Middle frontal gyrus (tissue), 1 donor: ENCODE measurements at regions not wholly inside any gene's neighbourhood (a gene's known extent, or its start where the extent isn't known, plus 50 kb on each side); places are given as distances from the start of the nearest gene placed in this dataset.
"Not testable (repeated sequence)": the region's sequence is repeated elsewhere in the genome, so short reads cannot be mapped to it uniquely, and the experiment has no call there.

Experiments used
- DNase-seq: peaks from one replicate; pipeline ENCODE4 v3.0.0-alpha.2; 2015; ENCODE audit warnings: low spot score; ENCODE audit errors: extremely low spot score

DNA sequence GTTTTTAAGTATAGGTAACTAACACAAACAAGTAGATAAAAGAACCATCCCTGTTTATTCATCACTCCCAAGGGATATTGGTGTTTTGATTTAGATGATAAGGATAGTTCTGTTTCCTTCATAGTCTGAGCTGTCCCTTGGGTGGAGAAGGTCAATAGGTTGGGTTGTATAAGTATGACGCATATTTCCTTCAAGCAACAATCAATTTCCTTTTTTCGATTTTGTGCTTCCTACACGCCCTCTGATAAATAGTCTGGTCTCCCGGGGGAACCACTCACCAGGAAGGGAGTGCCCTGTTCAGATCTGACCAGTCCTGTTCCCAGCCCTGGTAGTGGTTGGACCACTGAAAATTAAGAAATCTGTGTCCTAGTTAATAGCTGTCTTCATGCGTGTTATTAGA lies 378.8 kb upstream of the FAR2 start:
- no peak for DNase-seq

GRCh38 chr12:28771968-28772367 lies 377.1 kb upstream of the FAR2 start:
- no peak for DNase-seq

DNA sequence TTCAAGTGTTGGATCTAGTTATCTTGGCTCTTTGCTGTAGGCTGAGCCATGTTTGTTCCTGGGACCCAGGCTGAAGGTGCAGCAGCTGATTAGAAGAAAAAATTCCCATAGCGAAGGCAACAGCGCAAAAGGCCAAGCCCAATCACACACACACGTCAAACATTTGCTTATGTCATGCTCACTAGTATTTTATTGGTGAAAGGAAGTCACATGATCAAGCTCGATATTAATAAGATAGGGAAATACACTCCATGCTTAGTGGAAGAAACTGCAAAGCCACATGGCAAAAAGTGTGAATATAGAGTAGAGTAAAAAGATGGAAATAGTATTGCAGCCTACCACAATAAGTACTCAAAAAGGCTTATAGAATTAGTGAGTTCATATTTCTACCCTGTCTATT lies 373.5 kb upstream of the FAR2 start:
- DNase-seq = no peak

DNA sequence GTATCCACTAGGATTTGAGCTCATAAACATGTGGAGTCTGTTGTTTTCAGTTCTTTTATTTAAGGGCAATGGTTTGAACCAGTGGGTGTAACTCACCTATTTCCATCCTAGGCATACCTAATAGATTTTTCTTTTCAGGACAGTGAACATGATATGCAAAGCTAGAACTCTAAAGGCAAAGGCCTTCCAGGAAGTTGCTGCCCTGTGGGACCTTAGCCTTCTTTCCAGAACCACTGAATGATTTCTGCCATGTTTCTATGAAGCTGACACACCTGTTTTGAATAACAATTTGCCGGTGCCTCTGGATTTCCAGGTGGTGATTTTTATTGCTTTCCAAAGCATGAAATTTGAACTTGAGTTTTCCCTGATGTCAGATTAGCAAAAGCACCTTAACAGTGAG lies 372.9 kb upstream of the FAR2 start:
- DNase-seq = no peak

- no peak for DNase-seq
Observed at GRCh38 chr12:28776913-28777422, 372.1 kb upstream of the FAR2 start.

GRCh38 chr12:28777603-28778365 lies 371.3 kb upstream of the FAR2 start:
- DNase-seq = no peak

DNA sequence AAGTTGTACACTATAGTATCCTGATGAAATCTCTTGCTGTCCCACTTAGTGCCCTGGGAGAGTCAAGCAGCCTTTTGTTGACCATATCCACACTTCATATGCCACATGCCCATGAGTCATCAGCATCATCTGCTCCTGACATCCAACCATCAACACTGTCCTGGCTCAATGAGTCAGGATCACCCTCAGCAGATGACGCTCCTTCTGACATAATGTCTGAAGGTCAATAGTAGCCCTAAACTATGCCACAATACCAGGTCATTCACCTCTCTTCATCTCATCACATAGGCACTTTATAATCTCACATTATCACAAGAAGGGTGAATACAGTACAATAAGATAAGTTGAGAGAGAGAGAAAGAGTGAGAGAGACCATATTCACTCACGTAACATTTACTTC lies 369.0 kb upstream of the FAR2 start:
- DNase-seq = no peak

GRCh38 chr12:28780960-28781359 lies 368.1 kb upstream of the FAR2 start:
- DNase-seq = no peak

DNA sequence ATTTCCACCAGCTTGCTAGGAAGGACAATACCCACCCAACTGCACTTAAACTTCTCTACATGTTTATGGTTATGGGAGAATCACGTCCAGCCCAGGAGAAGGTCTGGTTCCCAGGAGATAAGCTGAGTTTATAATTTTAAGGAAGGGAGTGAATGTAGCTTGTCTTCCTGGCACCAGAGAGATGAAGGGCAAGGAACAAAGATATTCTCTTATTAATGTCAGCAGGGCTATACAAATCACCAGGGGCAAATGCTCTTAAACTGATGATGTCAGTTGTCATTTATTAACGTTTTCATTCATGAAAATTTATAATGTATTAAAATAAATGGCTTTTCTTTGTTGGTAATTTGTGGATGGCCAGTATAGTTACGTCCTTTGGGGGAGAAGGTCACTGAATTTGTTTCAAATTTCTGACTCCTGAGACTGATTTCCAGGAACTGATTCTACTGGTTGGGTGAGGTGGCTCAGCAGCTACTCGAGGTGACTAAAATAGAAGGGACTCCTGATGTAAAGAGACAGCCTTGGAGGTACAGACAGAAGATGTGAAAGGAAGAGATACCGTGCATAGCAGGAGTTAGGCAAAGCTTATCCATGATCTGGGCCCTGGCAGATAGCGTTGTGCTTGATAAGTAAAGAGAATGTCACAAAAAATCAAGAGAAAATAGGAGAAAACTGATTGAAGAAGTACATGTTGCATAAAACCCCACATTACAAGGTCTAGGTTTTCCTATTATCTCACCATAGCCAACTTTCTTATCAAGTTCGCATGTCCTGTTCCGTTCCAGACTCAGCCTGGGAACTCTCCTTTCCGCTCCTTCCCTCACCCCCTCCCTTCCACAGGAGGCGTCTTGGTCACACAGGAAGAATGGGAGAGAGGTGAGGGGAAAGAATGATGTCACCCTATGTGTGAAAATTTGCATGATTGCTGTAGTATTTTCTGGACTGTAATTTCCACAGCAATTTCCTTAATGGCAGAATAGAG lies 367.1 kb upstream of the FAR2 start:
- DNase-seq = no peak

DNA sequence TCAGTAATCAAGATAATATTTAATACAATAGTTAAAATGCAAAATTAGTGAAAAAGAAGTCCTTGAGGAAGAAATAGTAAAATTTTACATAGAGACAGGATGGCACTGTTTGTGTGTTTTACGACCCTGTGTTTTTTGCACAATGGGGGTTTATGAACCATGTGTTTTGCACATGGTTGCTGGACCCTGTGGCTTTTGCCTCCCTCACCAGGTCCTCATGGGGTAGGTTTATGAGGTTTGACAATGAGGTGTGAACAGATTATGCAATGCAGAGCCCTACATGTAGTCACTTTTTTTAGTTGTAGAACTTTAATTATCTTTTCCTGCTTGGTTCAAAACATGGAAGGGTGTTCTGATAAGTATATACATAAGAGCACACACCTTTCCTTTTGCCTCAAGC lies 366.3 kb upstream of the FAR2 start:
- DNase-seq = no peak

DNA sequence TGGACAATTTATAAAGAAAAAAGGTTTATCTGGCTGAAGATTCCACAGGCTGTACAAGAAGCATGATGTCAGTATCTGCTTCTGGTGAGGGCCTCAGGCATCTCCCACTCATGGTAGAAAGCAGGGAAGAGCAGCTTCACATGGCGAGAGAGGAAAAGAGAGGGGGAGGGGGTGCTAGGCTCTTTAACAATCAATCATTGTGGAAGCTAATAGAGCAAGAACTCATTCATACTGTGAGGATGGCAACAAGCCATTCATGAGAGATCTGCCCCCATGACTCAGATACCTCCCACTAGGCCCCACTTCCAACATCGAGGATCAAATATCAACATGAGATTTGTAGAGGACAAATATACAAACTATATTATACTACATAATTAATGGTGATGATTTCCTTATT lies 361.9 kb upstream of the FAR2 start:
- peak; percentile 13 for DNase-seq

DNA sequence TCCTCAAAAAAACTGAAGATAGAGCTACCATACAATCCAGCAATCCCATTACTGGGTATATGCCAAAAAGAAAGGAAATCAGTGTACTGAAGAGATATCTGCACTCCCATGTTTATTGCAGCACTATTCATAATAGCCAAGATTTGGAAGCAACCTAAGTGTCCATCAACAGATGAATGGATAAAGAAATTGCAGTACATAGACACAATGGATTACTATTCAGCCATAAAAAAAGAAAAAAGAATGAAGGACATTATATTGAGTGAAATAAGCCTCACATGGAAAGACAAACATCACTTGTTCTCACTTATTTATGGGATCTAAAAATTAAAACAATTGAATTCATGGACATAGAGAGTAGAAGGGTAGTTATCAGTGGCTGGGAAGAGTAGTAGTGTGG lies 360.8 kb upstream of the FAR2 start:
- not testable (repeated sequence) for DNase-seq

- DNase-seq = no peak
Observed at GRCh38 chr12:28793581-28794151, 355.4 kb upstream of the FAR2 start.

GRCh38 chr12:28794211-28794610 lies 354.9 kb upstream of the FAR2 start:
- no peak for DNase-seq

DNA sequence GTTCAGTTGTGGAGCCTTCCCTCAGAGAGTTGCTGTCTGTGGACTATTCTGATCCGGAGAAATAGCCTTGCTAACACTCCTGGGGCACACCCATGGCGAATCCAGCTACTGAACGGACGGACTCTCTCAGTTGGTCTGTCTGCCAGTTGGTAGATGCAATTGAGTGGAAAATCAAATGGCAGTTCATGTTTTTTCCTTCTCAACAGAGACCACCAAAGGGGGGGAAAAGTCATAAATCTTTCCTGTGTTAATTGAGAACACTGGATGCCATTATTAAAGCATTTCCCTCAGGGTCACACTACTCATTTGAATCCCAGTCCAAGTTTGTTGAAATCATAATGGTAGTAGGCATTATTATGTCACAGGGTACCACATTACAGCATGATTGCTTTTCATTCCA lies 354.3 kb upstream of the FAR2 start:
- DNase-seq = no peak

DNA sequence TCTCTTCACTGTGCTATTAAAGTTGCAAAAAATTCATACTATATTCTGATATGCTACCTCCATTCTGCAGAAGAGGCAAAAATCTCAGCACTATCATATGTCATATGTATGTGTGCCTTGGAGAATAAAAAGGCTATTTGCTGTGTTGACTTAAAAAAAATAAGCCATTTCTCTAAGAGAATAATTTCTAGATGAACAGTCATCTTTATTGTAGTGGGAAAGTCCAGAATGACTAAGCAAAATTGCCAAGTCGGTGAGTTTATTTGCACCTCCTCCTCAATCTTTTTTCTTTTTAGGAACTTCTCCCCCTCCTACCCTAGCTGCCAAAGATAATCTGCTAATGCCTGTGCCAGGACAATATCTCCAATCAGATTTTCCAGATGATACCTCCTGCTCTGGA lies 353.8 kb upstream of the FAR2 start:
- no peak for DNase-seq

GRCh38 chr12:28799348-28799747 lies 349.7 kb upstream of the FAR2 start:
- DNase-seq = no peak

DNA sequence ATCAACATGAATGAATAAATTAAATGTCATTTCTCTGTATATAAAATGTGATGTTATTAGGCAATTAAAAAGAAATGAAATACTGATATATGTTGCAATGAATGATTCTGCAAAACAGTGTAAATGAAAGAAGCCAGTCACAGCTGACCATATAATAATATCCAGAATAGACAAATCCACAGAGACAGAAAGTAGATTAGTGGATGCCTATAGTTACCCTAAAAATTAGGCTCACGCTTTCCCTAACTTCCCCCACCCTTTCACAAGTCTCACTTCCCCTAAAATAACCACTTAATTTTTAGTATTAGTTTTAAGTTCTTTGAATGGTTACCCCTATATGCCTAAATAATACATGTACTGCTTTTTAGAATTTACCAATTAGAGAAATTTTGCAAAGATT lies 348.9 kb upstream of the FAR2 start:
- no peak for DNase-seq

DNA sequence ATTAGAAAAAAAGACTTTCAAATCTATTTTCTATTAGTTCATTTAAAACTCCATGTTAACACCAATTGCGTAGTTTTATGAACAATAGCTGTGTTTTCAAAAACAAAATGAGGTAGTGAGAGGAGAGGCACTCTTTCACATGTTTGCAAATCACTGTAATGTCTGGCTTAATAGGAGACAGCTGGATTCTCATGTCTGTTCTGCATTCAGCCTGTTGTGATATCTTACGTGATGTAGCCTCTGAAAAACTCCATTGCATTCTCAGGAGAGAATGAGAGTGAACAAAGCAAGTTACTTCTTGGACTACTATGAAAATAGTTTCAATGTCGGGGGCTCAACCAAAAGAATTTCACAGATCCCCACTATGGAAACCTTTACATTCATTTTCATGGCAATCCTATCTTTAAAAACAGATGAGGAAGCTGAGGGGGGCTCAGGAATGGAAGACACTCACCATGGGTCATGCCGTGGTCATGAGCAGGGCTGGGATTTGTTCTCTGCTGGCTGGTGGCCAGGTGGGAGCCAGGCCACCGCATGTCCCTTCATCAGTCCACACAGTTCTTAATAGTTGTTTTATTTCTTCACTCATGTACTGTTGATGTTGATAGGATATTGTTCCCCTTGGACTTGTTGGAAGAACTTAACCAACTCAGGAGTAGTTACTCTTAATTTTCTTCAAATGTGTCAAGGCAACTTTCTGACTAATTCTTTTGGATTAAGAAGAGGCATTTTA lies 346.2 kb upstream of the FAR2 start:
- no peak for DNase-seq

DNA sequence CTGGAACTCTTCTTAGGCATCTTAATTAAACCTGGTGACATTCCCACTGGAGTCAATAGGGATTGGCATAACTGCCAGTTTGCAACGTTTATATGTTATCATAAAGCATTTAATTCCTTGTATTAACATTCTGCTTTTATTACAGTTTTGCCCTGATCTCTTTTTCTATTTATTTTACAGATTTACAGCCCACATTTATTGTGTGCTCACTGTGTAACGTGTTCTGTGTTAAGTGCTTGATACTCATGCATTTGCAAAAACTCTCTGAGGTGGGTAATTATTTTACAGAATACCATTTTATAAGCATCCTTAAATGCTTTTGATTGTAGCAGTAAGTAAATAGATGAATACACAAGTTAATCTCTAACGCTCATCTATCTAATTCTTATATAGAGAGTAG lies 341.5 kb upstream of the FAR2 start:
- no peak for DNase-seq

GRCh38 chr12:28811457-28811856 lies 337.6 kb upstream of the FAR2 start:
- DNase-seq = no peak
